ENCODE measurements at regions not wholly inside any gene's neighbourhood (a gene's known extent, or its start where the extent isn't known, plus 50 kb on each side); places are given as distances from the start of the nearest gene placed in this dataset.

- no peaks in the 10 kb centered on the region for H3K4me1 ChIP-seq
- H3K4me3 ChIP-seq, result no peak overlapping the region
- no peak overlapping the region for H3K27ac ChIP-seq
- no peaks in the 10 kb centered on the region for H3K27me3 ChIP-seq
- 48 to 52% methylated on average over 5 of the region's 5 CpGs for WGBS, 2 donors
- H3K36me3 ChIP-seq (ENCODE audit: low read depth, missing control alignments), result no peaks in the 10 kb centered on the region
- intact Hi-C loops (cut with DNase I; ENCODE audit: low total_unique reads), result no loop called here
- H3K9me3 ChIP-seq, result no peaks in the 10 kb centered on the region
- TF ChIP-seq POLR2A (IDR thresholded peaks at IDR 0.05) (no peak), CTCF (IDR thresholded peaks at IDR 0.05) (no peak)
- DNase-seq, result no peak
These were observed 553.7 kb downstream of the PDCD6IP start for GRCh38 chr3:34351882-34352777.

- Histone ChIP-seq H3K4me1 (no peaks in the 10 kb centered on the region), H3K27ac (no peak overlapping the region), H3K36me3 (ENCODE audit: low read depth, missing control alignments) (no peaks in the 10 kb centered on the region), H3K4me3 (no peak overlapping the region), H3K27me3 (no peaks in the 10 kb centered on the region), H3K9me3 (no peaks in the 10 kb centered on the region)
- DNase-seq, result no peak
- WGBS, 2 donors, result 81 to 87% methylated on average over 2 of the region's 2 CpGs
- intact Hi-C loops (cut with DNase I; ENCODE audit: low total_unique reads), result no loop called here
- TF ChIP-seq POLR2A (IDR thresholded peaks at IDR 0.05), result no peak
- TF ChIP-seq CTCF (IDR thresholded peaks at IDR 0.05), result no peak
These were observed 554.4 kb downstream of the PDCD6IP start for GRCh38 chr3:34352778-34353331.

GRCh38 chr3:34357461-34357860 lies 559.0 kb downstream of the PDCD6IP start:
- H3K27me3 ChIP-seq, result no peaks in the 10 kb centered on the region
- TF ChIP-seq CTCF (IDR thresholded peaks at IDR 0.05), result no peak
- no peak for TF ChIP-seq POLR2A (IDR thresholded peaks at IDR 0.05)
- H3K36me3 ChIP-seq (ENCODE audit: low read depth, missing control alignments), result no peaks in the 10 kb centered on the region
- no peak overlapping the region for H3K27ac ChIP-seq
- H3K9me3 ChIP-seq, result no peaks in the 10 kb centered on the region
- DNase-seq, result no peak
- no peaks in the 10 kb centered on the region for H3K4me1 ChIP-seq
- H3K4me3 ChIP-seq, result no peak overlapping the region
- intact Hi-C loops (cut with DNase I; ENCODE audit: low total_unique reads), result no loop called here
- WGBS, 2 donors, result 80 to 84% methylated on average over 4 of the region's 4 CpGs

- TF ChIP-seq POLR2A (IDR thresholded peaks at IDR 0.05) (no peak), CTCF (IDR thresholded peaks at IDR 0.05) (no peak)
- Histone ChIP-seq H3K4me1 (no peaks in the 10 kb centered on the region), H3K4me3 (no peak overlapping the region), H3K27me3 (no peaks in the 10 kb centered on the region), H3K9me3 (no peaks in the 10 kb centered on the region), H3K27ac (no peak overlapping the region), H3K36me3 (ENCODE audit: low read depth, missing control alignments) (no peaks in the 10 kb centered on the region)
- 81 to 91% methylated on average over 2 of the region's 2 CpGs for WGBS, 2 donors
- DNase-seq, result no peak
- intact Hi-C loops (cut with DNase I; ENCODE audit: low total_unique reads), result no loop called here
These were observed 560.6 kb downstream of the PDCD6IP start for GRCh38 chr3:34359064-34359463.
